Mesodermal cell (in vitro differentiated cells): ENCODE measurements at regions not wholly inside any gene's neighbourhood (a gene's known extent, or its start where the extent isn't known, plus 50 kb on each side); places are given as distances from the start of the nearest gene placed in this dataset.
"Not testable (repeated sequence)": the region's sequence is repeated elsewhere in the genome, so short reads cannot be mapped to it uniquely, and the experiment has no call there.

Experiments used
- H3K27ac ChIP-seq: 2 replicates; pipeline ENCODE4 v1.7.0; 2013; ENCODE audit warnings: mild to moderate bottlenecking, low read depth, low read length, moderate library complexity; ENCODE audit not compliant: severe bottlenecking
- H3K36me3 ChIP-seq: 2 replicates; pipeline ENCODE4 v1.7.1; 2013; ENCODE audit warnings: mild to moderate bottlenecking, low read length, moderate library complexity; ENCODE audit not compliant: control insufficient read depth, insufficient read depth
- H3K4me1 ChIP-seq: one replicate; pipeline ENCODE4 v1.7.1; 2013; ENCODE audit warnings: mild to moderate bottlenecking, low read length; ENCODE audit not compliant: insufficient read depth, control insufficient read depth, poor library complexity, severe bottlenecking
- H3K4me3 ChIP-seq: 2 replicates; pipeline ENCODE4 v1.7.0; 2013; ENCODE audit warnings: low read length, control low read depth, mild to moderate bottlenecking; ENCODE audit not compliant: insufficient read depth, poor library complexity, severe bottlenecking; ENCODE audit errors: extremely low read depth
- H3K9me3 ChIP-seq: 2 replicates; pipeline ENCODE4 v1.7.1; 2013; ENCODE audit warnings: mild to moderate bottlenecking, low read length, moderate library complexity; ENCODE audit not compliant: control insufficient read depth
- WGBS, 2 experiments: methylation state at CpG; one replicate each; pipeline ENCODE4 v1.1.5; 2013; ENCODE audit warnings: missing lambda C conversion rate in 2 of 2; ENCODE audit not compliant: insufficient coverage in 2 of 2; 5-methylcytosine and 5-hydroxymethylcytosine counted together

DNA sequence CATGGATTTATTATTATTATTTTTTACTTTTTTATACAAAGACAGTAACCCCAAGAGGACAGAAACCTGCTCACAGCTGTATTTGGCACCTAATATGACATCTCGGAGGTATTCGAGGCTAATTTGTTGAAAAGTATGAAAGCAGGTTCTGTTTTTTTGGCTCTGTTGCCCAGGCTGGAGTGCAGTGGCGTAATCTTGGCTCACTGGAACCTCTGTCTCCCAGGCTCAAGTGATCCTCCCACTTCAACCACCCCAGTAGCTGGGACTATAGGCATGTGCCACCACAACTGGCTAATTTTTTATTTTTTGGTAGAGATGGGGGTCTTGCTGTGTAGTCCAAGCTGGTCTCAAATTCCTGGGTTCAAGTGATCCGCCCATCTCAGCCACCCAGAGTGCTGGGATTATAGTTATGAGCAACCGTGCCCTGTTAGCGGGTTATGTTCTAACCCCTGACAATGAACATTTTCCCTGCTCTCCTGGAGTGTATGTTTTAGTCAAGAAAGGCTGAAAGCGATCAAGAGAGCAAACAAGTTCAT lies 53.7 kb upstream of the ZNF217 start:
- Histone ChIP-seq H3K4me3 (no peak overlapping the region), H3K4me1 (peaks cover 16% of the 10 kb centered on the region), H3K9me3 (no peaks in the 10 kb centered on the region), H3K36me3 (no peaks in the 10 kb centered on the region), H3K27ac (no peak overlapping the region)
- WGBS, 2 experiments = 95 to 100% methylated on average over 4 of the region's 7 CpGs

DNA sequence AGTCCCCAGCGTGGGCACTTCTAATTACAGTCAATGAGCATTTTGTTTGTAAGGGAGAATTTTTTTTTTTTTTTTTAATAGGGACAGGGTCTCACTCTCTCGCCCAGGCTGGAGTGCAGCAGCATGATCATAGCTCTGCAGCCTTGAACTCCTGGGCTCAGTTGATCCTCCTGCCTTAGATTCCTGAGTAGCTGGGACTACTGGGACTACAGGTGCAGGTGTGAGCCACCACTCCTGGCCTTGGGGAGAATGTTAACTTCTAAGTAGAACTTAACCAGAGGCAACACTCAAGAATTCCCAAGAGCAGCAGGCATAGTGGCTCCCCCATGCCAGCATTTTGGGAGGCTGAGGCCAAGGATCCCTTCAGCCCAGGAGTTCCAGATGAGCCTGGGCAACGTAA lies 52.9 kb upstream of the ZNF217 start:
- no peaks in the 10 kb centered on the region for H3K9me3 ChIP-seq
- no peak overlapping the region for H3K4me3 ChIP-seq
- peaks cover 12% of the 10 kb centered on the region for H3K4me1 ChIP-seq
- H3K27ac ChIP-seq = no peak overlapping the region
- H3K36me3 ChIP-seq = no peaks in the 10 kb centered on the region
- WGBS, 2 experiments = 94 to 100% methylated on average over 1 to 2 of the region's 3 CpGs

DNA sequence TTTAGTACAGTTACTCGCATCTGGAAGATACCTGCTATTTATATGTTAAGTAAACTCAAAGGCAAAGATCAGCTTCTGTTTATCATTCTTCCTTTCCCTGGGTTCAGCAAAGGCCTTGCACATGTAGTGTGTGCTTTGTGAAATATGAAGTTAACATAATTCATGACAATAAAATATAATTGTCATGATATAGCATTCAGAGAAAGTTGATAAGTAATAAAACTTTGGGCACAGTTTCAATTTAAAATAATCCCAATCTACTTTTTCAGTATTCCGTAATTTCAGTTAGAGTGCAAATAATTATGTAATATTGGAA lies 51.9 kb upstream of the ZNF217 start:
- Histone ChIP-seq H3K27ac (no peak overlapping the region), H3K9me3 (no peaks in the 10 kb centered on the region), H3K4me3 (no peak overlapping the region), H3K36me3 (no peaks in the 10 kb centered on the region), H3K4me1 (peaks cover 12% of the 10 kb centered on the region)
- WGBS, 2 experiments = no CpG with 5 or more reads among the region's 2 CpGs

DNA sequence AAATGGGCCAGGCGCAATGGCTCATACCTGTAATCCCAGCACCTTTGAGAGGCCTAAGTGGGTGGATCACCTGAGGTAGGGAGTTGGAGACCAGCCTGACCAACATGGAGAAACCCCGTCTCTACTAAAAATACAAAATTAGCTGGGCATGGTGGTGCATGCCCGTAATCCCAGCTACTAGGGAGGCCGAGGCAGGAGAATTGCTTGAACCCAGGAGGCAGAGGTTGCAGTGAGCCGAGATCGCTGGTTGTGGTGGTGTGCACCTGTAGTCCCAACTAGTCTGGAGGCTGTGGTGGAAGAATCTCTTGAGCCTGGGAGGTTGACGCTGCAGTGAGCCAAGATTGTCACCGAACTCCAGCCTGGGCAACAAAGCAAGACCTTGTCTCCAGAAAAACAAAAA lies 50.5 kb upstream of the ZNF217 start:
- H3K4me3 ChIP-seq, H3K27ac ChIP-seq, H3K36me3 ChIP-seq, H3K9me3 ChIP-seq: not testable (repeated sequence)
- peaks cover 12% of the 10 kb centered on the region for H3K4me1 ChIP-seq
- WGBS, 2 experiments = 96 to 100% methylated on average over 4 of the region's 8 CpGs
